NCI-H128 (cell line): ENCODE measurements at regions not wholly inside any gene's neighbourhood (a gene's known extent, or its start where the extent isn't known, plus 50 kb on each side); places are given as distances from the start of the nearest gene placed in this dataset.
"Not testable (repeated sequence)": the region's sequence is repeated elsewhere in the genome, so short reads cannot be mapped to it uniquely, and the experiment has no call there.

Experiments used
- DNase-seq: peaks from one replicate; lab custom pipeline; 2025; ENCODE audit not compliant: unreplicated experiment; lab: John Stamatoyannopoulos, UW

GRCh38 chr2:39875182-39875913 is 96.3 kb upstream of the THUMPD2 start:
- DNase-seq: no peak

GRCh38 chr2:39874236-39874635 is 95.2 kb upstream of the THUMPD2 start:
- DNase-seq: no peak

- no peak for DNase-seq
Observed at GRCh38 chr2:39873586-39873985, 94.5 kb upstream of the THUMPD2 start.

GRCh38 chr2:39872748-39873147 is 93.7 kb upstream of the THUMPD2 start:
- no peak for DNase-seq

GRCh38 chr2:39871291-39871761 is 92.3 kb upstream of the THUMPD2 start:
- DNase-seq: no peak

- DNase-seq: no peak
Observed at GRCh38 chr2:39870871-39871270, 91.8 kb upstream of the THUMPD2 start.

- no peak for DNase-seq
Observed at GRCh38 chr2:39867268-39867667, 88.2 kb upstream of the THUMPD2 start.

- no peak for DNase-seq
Observed at GRCh38 chr2:39865751-39866150, 86.7 kb upstream of the THUMPD2 start.

- not testable (repeated sequence) for DNase-seq
Observed at GRCh38 chr2:39863672-39864071, 84.6 kb upstream of the THUMPD2 start.

GRCh38 chr2:39860538-39860937 is 81.5 kb upstream of the THUMPD2 start:
- DNase-seq: no peak

- no peak for DNase-seq
Observed at GRCh38 chr2:39858677-39859076, 79.6 kb upstream of the THUMPD2 start.

- no peak for DNase-seq
Observed at GRCh38 chr2:39855856-39856255, 76.8 kb upstream of the THUMPD2 start.

GRCh38 chr2:39854771-39855170 is 75.7 kb upstream of the THUMPD2 start:
- no peak for DNase-seq

GRCh38 chr2:39852831-39853230 is 73.8 kb upstream of the THUMPD2 start:
- DNase-seq: no peak

GRCh38 chr2:39851651-39852110 is 72.6 kb upstream of the THUMPD2 start:
- no peak for DNase-seq

GRCh38 chr2:39851251-39851650 is 72.2 kb upstream of the THUMPD2 start:
- no peak for DNase-seq

- DNase-seq: no peak
Observed at GRCh38 chr2:39849982-39850526, 71.0 kb upstream of the THUMPD2 start.

- DNase-seq: no peak
Observed at GRCh38 chr2:39849064-39849463, 70.0 kb upstream of the THUMPD2 start.

- no peak for DNase-seq
Observed at GRCh38 chr2:39845460-39846146, 66.5 kb upstream of the THUMPD2 start.

- no peak for DNase-seq
Observed at GRCh38 chr2:39839261-39839848, 60.3 kb upstream of the THUMPD2 start.

- no peak for DNase-seq
Observed at GRCh38 chr2:39838589-39838988, 59.5 kb upstream of the THUMPD2 start.
